GM12878 (cell line): ENCODE measurements at regions not wholly inside any gene's neighbourhood (a gene's known extent, or its start where the extent isn't known, plus 50 kb on each side); places are given as distances from the start of the nearest gene placed in this dataset.

Experiments
- CREB1 ChIP-seq: IDR thresholded peaks from 2 replicates; pipeline ENCODE4 v1.6.1; 2012; ENCODE audit warnings: low read depth, mild to moderate bottlenecking, inconsistent platforms
- EP300 ChIP-seq, 2 experiments: fragments of 150-350 bp in 1 of 2; IDR thresholded peaks; 2 replicates each; pipeline ENCODE4 v1.6.1; 2011 to 2012; ENCODE audit warnings: low read depth in 2 of 2, low read length in 2 of 2, borderline replicate concordance in 1 of 2, improper control_type of control experiment in 1 of 2, inconsistent platforms in 1 of 2; ENCODE audit not compliant: control insufficient read depth in 1 of 2
- ETV6 ChIP-seq, 2 experiments: fragments of 450-650 bp in 1 of 2; IDR thresholded peaks in 1 of 2; conservative IDR thresholded peaks in 1 of 2; 2 replicates each; pipeline ENCODE4 v1.6.1; 2014; ENCODE audit warnings: antibody characterized with exemption in 1 of 2, borderline replicate concordance in 1 of 2, low read depth in 1 of 2, mild to moderate bottlenecking in 1 of 2, moderate library complexity in 1 of 2
- EZH2 ChIP-seq: IDR thresholded peaks from 2 replicates; pipeline ENCODE4 v1.6.1; 2012; ENCODE audit warnings: low read depth, mild to moderate bottlenecking, control low read depth, inconsistent platforms, low read length, borderline replicate concordance; ENCODE audit not compliant: control insufficient read depth
- FOXM1 ChIP-seq: IDR thresholded peaks from 2 replicates; pipeline ENCODE4 v1.6.1; 2012; ENCODE audit warnings: low read depth, mild to moderate bottlenecking, inconsistent platforms, low read length, moderate library complexity
- SIN3A ChIP-seq: IDR thresholded peaks from 2 replicates; pipeline ENCODE4 v1.6.1; 2012; ENCODE audit warnings: low read depth, low read length, improper control_type of control experiment
- TF ChIP-seq, protein P1 (sequence below): IDR thresholded peaks from 2 replicates; pipeline ENCODE4 v1.6.1; 2012; ENCODE audit warnings: low read length, inconsistent platforms
- TF ChIP-seq, protein P2 (sequence below), 3 experiments: IDR thresholded peaks in 2 of 3; conservative IDR thresholded peaks in 1 of 3; 2 replicates each; pipeline ENCODE4 v1.5.1; 2011; ENCODE audit warnings: low read depth in 3 of 3, low read length in 3 of 3, mild to moderate bottlenecking in 3 of 3, control low read depth in 2 of 3, moderate library complexity in 2 of 3, inconsistent platforms in 1 of 3, mixed read lengths in 1 of 3; ENCODE audit not compliant: control insufficient read depth in 2 of 3, insufficient read depth in 1 of 3; ENCODE audit errors: extremely low read depth in 1 of 3
- TF ChIP-seq, protein P3 (sequence below): IDR thresholded peaks from 2 replicates; pipeline ENCODE4 v1.6.1; 2011; ENCODE audit warnings: borderline replicate concordance, low read depth, mild to moderate bottlenecking, moderate library complexity, low read length; ENCODE audit not compliant: insufficient read depth, poor library complexity, severe bottlenecking
- TF ChIP-seq, protein P4 (sequence below): fragments of 150-350 bp; IDR thresholded peaks from 2 replicates; pipeline ENCODE4 v1.6.1; 2014; ENCODE audit warnings: mild to moderate bottlenecking, low read depth, low read length
- TF ChIP-seq, protein P5 (sequence below): fragments of 450-650 bp; IDR thresholded peaks from 2 replicates; pipeline ENCODE4 v1.6.1; 2016; ENCODE audit warnings: mild to moderate bottlenecking

DNA sequence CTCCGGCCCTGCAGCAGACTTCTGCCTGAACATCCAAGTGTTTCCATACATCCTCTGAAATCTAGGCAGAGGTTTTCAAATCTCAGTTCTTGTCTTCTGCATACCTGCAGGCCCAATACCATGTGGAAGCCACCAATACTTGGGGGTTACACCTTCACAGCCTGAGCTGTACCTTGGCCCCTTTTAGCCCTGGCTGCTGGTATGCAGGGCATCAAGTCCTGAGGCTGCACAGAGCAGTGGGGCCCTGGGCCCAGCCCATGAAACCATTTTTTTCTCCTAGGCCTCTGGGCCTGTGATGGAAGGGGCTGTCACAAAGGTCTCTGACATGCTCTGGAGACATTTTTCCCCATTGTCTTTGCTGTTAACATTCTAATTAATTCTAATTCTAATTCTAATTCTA, 680.6 kb downstream of the ELAVL2 start:
- TF ChIP-seq, protein P1, sequence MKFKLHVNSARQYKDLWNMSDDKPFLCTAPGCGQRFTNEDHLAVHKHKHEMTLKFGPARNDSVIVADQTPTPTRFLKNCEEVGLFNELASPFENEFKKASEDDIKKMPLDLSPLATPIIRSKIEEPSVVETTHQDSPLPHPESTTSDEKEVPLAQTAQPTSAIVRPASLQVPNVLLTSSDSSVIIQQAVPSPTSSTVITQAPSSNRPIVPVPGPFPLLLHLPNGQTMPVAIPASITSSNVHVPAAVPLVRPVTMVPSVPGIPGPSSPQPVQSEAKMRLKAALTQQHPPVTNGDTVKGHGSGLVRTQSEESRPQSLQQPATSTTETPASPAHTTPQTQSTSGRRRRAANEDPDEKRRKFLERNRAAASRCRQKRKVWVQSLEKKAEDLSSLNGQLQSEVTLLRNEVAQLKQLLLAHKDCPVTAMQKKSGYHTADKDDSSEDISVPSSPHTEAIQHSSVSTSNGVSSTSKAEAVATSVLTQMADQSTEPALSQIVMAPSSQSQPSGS, result no peak
- TF ChIP-seq EP300 (IDR thresholded peaks at IDR 0.05; ENCODE audit: borderline replicate concordance in 1 of 2, control insufficient read depth in 1 of 2, low read depth in 2 of 2, low read length in 2 of 2) (no peak), CREB1 (no peak), SIN3A (no peak), FOXM1 (no peak), ETV6 (conservative IDR thresholded peaks at IDR 0.05 in 1 of 2, IDR thresholded peaks at IDR 0.05 in 1 of 2; ENCODE audit: borderline replicate concordance in 1 of 2, low read depth in 1 of 2) (no peak), EZH2 (no peak)
- TF ChIP-seq, protein P2, sequence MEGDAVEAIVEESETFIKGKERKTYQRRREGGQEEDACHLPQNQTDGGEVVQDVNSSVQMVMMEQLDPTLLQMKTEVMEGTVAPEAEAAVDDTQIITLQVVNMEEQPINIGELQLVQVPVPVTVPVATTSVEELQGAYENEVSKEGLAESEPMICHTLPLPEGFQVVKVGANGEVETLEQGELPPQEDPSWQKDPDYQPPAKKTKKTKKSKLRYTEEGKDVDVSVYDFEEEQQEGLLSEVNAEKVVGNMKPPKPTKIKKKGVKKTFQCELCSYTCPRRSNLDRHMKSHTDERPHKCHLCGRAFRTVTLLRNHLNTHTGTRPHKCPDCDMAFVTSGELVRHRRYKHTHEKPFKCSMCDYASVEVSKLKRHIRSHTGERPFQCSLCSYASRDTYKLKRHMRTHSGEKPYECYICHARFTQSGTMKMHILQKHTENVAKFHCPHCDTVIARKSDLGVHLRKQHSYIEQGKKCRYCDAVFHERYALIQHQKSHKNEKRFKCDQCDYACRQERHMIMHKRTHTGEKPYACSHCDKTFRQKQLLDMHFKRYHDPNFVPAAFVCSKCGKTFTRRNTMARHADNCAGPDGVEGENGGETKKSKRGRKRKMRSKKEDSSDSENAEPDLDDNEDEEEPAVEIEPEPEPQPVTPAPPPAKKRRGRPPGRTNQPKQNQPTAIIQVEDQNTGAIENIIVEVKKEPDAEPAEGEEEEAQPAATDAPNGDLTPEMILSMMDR (IDR thresholded peaks at IDR 0.05 in 2 of 3, conservative IDR thresholded peaks at IDR 0.05 in 1 of 3; ENCODE audit: control insufficient read depth in 2 of 3, extremely low read depth in 1 of 3, insufficient read depth in 1 of 3, low read depth in 3 of 3, low read length in 3 of 3), result no peak
- TF ChIP-seq, protein P3, sequence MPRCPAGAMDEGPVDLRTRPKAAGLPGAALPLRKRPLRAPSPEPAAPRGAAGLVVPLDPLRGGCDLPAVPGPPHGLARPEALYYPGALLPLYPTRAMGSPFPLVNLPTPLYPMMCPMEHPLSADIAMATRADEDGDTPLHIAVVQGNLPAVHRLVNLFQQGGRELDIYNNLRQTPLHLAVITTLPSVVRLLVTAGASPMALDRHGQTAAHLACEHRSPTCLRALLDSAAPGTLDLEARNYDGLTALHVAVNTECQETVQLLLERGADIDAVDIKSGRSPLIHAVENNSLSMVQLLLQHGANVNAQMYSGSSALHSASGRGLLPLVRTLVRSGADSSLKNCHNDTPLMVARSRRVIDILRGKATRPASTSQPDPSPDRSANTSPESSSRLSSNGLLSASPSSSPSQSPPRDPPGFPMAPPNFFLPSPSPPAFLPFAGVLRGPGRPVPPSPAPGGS, result no peak
- TF ChIP-seq, protein P4, sequence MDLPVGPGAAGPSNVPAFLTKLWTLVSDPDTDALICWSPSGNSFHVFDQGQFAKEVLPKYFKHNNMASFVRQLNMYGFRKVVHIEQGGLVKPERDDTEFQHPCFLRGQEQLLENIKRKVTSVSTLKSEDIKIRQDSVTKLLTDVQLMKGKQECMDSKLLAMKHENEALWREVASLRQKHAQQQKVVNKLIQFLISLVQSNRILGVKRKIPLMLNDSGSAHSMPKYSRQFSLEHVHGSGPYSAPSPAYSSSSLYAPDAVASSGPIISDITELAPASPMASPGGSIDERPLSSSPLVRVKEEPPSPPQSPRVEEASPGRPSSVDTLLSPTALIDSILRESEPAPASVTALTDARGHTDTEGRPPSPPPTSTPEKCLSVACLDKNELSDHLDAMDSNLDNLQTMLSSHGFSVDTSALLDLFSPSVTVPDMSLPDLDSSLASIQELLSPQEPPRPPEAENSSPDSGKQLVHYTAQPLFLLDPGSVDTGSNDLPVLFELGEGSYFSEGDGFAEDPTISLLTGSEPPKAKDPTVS, result no peak
- TF ChIP-seq, protein P5, sequence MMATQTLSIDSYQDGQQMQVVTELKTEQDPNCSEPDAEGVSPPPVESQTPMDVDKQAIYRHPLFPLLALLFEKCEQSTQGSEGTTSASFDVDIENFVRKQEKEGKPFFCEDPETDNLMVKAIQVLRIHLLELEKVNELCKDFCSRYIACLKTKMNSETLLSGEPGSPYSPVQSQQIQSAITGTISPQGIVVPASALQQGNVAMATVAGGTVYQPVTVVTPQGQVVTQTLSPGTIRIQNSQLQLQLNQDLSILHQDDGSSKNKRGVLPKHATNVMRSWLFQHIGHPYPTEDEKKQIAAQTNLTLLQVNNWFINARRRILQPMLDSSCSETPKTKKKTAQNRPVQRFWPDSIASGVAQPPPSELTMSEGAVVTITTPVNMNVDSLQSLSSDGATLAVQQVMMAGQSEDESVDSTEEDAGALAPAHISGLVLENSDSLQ, result no peak
